Suprapubic skin (tissue), 4 donors: ENCODE measurements at regions not wholly inside any gene's neighbourhood (a gene's known extent, or its start where the extent isn't known, plus 50 kb on each side); places are given as distances from the start of the nearest gene placed in this dataset.

Experiments
- EP300 ChIP-seq: sonication (generic); formaldehyde crosslinking; IDR thresholded peaks from one replicate; pipeline ENCODE4 v1.6.1; 2017; ENCODE audit warnings: antibody characterized with exemption
- POLR2A ChIP-seq, 2 donors: fragments of 450-650 bp; IDR thresholded peaks; one replicate each; pipeline ENCODE4 v1.6.1; 2017; ENCODE audit warnings: antibody characterized with exemption in 2 of 2, mild to moderate bottlenecking in 2 of 2, moderate library complexity in 2 of 2
- POLR2AphosphoS5 ChIP-seq, 3 donors: sonication (generic); formaldehyde crosslinking; IDR thresholded peaks; one replicate each; pipeline ENCODE4 v1.6.1; 2017; ENCODE audit warnings: antibody characterized with exemption in 3 of 3
- TF ChIP-seq, protein P1 (sequence below), 2 donors: fragments of 200-600 bp in 1 of 2; fragments of 450-650 bp in 1 of 2; sonication (generic) in 1 of 2; IDR thresholded peaks; one replicate each; pipeline ENCODE4 v1.5.1; 2016 to 2019; ENCODE audit warnings: antibody characterized with exemption in 2 of 2, mild to moderate bottlenecking in 1 of 2, moderate library complexity in 1 of 2

DNA sequence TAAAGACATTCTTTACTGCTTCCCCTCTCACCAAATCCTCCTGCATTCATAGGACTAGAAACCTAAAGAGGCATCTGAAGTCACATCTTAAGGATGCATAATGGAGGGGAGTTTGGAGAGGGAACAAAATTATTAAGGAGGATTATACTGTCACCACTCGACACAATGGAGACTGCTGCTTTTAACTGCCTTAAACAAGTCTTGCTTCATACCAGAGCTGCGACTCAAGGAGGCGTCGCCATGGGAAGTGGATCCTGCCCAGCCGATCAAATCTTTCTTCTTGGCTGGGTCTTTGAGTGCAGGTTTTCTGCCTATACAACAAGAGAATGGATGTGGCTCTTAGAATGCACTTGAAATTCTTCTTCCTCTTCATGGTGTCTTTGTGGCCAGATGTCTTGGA, 66.7 kb upstream of the FOXE1 start:
- TF ChIP-seq, protein P1, sequence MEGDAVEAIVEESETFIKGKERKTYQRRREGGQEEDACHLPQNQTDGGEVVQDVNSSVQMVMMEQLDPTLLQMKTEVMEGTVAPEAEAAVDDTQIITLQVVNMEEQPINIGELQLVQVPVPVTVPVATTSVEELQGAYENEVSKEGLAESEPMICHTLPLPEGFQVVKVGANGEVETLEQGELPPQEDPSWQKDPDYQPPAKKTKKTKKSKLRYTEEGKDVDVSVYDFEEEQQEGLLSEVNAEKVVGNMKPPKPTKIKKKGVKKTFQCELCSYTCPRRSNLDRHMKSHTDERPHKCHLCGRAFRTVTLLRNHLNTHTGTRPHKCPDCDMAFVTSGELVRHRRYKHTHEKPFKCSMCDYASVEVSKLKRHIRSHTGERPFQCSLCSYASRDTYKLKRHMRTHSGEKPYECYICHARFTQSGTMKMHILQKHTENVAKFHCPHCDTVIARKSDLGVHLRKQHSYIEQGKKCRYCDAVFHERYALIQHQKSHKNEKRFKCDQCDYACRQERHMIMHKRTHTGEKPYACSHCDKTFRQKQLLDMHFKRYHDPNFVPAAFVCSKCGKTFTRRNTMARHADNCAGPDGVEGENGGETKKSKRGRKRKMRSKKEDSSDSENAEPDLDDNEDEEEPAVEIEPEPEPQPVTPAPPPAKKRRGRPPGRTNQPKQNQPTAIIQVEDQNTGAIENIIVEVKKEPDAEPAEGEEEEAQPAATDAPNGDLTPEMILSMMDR (IDR thresholded peaks at IDR 0.05) = no peak
- TF ChIP-seq POLR2AphosphoS5 (IDR thresholded peaks at IDR 0.05) = no peak
- no peak for TF ChIP-seq POLR2A (IDR thresholded peaks at IDR 0.05)
- no peak for TF ChIP-seq EP300
